Right ventricle myocardium inferior (tissue), 1 donor: ENCODE measurements at regions not wholly inside any gene's neighbourhood (a gene's known extent, or its start where the extent isn't known, plus 50 kb on each side); places are given as distances from the start of the nearest gene placed in this dataset.
"Not testable (repeated sequence)": the region's sequence is repeated elsewhere in the genome, so short reads cannot be mapped to it uniquely, and the experiment has no call there.

ENCODE experiments used
- ATAC-seq: fragments of 200-7000 bp; cut with Tn5 transposase; one replicate; pipeline ENCODE4 v1.9.1; 2020; ENCODE audit warnings: mild to moderate bottlenecking, moderate library complexity
- DNase-seq: peaks from one replicate; pipeline ENCODE4 v3.0.0; 2021; ENCODE audit errors: missing footprints
- intact Hi-C: fragments of 100-400 bp; cut with DNase I; formaldehyde crosslinking; loops from one replicate; pipeline ENCODE4 v1.11.0; 2022
- donor health status: DM: no; HTN: yes; CAD: no; lungs with severe emphysema.

DNA sequence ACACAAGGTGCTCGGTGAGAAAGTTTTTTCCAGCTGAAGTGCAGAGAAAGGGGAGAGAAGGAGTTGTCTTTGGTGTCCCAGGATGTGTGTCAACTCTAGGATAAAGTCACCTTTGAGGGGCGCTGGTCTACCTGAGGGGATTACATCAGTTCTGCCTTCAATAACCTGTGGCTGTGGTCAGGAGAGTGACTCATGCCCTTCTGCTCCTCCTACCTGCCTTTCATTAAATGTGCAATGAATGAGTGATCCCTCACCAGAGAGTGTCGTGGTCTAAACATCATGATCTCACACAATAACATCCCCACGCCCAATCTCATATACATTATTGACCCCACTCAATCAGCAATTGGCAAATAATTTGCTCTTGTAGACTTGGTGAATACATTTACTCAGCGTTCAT, 156.4 kb downstream of the POTEB start:
- intact Hi-C loops, ATAC-seq, DNase-seq: not testable (repeated sequence)

- DNase-seq, intact Hi-C loops, ATAC-seq: not testable (repeated sequence)
Observed at GRCh38 chr15:21718779-21719178, 158.8 kb downstream of the POTEB start.

DNA sequence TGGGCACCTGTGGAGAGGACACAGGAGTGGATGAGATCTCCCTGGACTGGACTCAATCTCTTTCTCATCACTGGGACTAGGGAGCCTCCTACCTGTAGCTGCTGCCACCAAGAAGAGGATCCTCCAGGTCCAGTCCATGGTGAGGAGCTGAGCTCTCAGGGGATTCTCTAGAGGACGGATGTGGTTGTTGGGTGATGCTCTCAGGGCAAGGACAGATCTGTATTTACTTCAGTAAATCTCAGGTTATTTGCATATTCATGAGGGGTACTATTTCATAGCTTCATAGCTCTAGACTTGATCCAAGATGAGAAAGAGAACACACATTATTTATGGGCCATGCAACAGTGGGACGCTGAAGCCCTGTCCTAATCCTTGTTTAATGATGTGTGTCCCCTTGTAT, 159.4 kb downstream of the POTEB start:
- intact Hi-C loops, ATAC-seq, DNase-seq: not testable (repeated sequence)

GRCh38 chr15:21717661-21718060, 159.9 kb downstream of the POTEB start:
- DNase-seq, intact Hi-C loops, ATAC-seq: not testable (repeated sequence)

DNA sequence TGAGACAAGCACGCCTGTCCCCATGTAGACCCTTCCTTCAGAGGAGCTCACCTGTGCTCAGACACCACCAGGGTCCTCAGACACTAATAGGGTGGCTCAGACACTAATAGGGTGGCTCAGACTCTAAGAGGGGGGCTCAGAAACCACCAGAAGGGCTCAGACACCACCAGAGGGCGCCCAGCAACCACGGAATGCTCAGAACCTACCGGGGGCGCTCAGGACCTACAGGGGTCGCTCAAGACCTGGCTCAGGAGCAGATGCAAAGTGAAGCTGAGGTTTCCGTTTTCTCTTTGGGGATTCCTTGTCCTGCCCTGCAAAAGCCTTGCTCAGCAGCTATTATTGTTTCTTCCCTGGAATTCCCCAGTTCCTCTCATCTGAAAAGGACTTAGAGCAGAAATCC, 172.1 kb downstream of the POTEB start:
- ATAC-seq, intact Hi-C loops, DNase-seq: not testable (repeated sequence)

DNA sequence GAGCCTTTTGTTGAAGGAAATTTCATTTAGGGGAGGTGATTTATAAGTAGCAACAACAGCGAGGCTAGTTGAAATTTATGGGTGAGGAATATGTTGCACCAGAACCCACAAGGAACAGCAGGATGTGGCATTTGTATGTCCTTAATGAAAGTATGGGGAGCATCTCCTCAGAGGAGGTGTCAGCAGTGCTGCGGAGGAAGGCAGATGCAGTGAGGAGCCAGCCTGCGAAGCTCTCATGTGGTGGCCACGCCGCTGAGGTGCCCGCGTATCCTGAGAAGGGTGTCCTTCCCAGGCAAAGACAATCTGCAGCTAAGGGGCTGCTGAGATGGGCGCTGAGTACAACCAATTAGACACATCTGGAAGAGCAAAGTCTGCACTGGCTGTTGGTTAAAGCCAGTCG, 178.9 kb downstream of the POTEB start:
- intact Hi-C loops, ATAC-seq, DNase-seq: not testable (repeated sequence)

DNA sequence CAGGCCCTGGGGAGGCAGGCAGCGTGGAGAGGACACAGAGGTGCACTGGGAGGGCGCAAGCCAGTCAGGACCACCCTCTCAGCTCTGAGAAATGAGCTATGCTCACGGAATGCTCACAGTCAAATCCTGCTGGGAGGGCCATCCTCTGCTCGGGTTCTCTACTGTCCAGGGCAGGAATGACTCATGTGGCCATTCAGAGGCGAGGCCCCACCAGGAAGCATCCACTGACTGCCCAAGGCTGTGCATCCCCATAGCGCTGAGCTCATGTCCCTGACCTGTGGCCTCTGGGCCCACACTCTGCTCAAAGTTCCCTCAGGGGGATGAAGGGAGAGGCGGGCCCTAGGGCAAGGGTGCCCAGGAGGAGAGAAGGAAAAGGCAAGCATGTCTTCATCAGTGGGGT, 182.4 kb downstream of the POTEB start:
- DNase-seq, intact Hi-C loops, ATAC-seq: not testable (repeated sequence)

- DNase-seq, ATAC-seq, intact Hi-C loops: not testable (repeated sequence)
Observed at GRCh38 chr15:21692471-21693102, 184.9 kb downstream of the POTEB start.

GRCh38 chr15:21656798-21657397, 216.6 kb upstream of the POTEB3 start:
- ATAC-seq, intact Hi-C loops, DNase-seq: not testable (repeated sequence)

DNA sequence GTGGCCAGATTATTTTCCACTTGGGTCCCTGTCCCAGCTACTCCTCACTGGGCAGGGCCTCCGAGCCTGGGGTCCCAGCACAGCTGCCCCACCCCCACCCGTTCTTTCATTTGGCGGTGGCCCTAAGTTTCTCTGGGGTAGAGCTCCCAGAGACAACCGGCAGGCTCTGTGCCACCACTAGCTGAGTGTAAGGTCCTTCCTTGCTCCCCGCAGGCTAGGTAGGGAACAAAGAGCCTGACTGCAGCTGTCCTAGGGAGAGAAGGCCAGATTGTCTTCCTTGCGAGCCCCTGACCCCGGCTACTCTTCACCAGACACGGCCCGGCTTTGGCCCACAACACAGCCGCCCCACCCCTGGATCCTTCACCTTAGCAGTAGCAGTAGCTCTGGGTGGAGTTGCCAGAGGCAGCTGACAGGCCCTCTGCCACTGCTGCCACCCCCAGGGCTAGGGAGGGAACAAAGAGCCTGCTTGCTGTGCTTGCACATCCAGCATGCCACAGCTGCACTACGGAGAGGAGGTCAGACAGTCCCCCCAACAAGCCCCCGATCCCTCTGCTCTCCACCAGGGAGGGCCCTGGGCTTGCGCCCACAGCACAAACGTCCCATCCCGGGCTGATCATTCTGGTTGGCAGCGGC, 215.9 kb upstream of the POTEB3 start:
- DNase-seq, intact Hi-C loops, ATAC-seq: not testable (repeated sequence)

DNA sequence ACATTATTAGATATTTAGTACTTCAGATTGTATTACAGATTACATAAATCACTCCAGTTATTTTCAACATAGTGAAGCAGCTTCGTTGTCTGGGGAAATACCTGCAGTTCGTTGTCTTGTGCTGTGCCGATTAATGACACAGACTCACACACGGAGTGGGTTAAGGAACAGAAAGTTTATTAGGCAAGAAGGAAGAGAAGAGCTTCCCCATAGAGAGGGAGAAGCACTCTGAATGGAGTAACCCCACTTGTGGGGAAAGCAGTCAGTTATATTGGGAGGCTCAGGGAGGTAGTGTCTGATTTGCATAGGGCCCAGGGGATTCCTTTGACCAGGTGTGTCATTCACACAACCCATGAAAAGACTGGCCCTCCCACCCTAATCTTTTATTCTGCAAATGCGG, 213.4 kb upstream of the POTEB3 start:
- intact Hi-C loops, ATAC-seq, DNase-seq: not testable (repeated sequence)

DNA sequence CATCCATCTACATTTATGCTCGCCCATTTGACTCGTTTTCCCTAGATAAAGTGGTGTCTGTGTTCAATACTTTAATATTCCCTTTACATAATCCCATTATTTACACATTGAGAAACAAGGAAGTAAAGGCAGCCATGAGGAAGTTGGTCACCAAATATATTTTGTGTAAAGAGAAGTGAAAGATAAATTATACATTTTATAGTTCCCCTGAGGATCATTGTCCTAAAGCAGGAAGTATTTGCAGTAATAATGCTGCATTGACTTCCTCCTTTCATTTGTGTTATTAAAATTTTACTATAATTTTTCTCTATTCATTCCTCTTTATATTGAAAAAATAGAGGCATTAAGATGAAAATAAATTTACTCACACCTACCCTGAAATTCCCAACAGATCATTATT, 198.5 kb upstream of the POTEB3 start:
- ATAC-seq, DNase-seq, intact Hi-C loops: not testable (repeated sequence)

GRCh38 chr15:21626694-21627093, 186.4 kb upstream of the POTEB3 start:
- DNase-seq, ATAC-seq, intact Hi-C loops: not testable (repeated sequence)

- DNase-seq, intact Hi-C loops, ATAC-seq: not testable (repeated sequence)
Observed at GRCh38 chr15:21609223-21609622, 168.9 kb upstream of the POTEB3 start.

DNA sequence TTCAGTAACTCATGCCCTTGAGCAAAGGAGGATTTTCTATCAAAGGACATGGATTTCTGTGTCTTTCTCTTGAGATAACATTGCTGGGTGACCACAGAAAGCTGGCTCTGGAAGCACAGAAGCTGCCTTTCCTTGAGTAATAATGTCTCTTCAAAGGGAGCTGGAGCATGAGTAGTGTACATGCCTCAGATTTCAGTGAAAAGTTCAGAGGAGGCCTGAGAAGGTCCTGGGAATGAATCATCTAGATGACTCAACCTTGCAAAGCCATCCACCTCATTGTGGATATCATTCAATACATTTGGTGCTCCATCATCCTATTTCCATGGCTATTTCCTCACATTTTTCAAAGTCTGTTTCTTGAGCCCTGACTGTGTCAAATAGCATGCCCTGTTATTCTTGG, 125.1 kb upstream of the POTEB3 start:
- intact Hi-C loops, ATAC-seq, DNase-seq: not testable (repeated sequence)

DNA sequence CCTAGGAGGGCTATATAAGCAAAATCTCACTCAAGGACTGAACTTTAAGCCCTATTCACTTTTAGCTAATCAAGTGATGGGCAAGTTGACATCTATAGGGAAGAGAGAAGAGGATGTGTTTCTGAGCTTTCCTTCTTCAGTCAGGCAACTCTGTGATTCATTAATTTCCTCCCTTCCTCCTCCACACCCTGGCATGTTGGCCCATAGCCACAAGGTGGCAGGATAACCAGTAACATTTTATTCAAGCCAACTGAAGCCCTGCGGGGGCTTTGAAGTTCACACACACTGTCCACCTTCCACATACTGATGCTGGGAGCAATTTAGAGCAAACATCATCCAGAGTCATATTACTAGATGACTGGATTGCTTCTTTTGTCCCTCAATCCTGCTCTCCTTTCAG, 111.5 kb upstream of the POTEB3 start:
- ATAC-seq, intact Hi-C loops, DNase-seq: not testable (repeated sequence)

GRCh38 chr15:21546182-21546903, 106.0 kb upstream of the POTEB3 start:
- intact Hi-C loops, DNase-seq: not testable (repeated sequence)
- peak; percentile 99 for ATAC-seq

DNA sequence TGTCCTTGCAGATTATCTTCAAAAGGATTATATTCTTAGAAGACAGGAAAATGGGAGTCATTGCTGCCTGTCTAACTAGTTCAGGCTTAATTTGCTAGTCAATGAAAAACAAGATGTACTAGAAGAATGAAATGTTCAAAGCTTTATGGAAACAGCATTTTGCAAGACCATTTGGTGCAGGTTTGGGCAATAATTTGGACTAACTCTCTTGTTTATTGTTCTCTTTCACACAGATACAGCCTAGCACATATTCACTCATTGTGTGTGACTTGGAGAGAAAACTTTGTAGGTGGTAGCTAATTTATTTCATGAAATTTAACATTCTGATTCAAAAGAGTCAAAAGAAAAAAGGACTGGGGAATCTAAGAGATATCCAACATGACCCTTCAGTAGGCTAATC, 92.5 kb upstream of the POTEB3 start:
- intact Hi-C loops, DNase-seq: not testable (repeated sequence)
- peak; percentile 59 for ATAC-seq

DNA sequence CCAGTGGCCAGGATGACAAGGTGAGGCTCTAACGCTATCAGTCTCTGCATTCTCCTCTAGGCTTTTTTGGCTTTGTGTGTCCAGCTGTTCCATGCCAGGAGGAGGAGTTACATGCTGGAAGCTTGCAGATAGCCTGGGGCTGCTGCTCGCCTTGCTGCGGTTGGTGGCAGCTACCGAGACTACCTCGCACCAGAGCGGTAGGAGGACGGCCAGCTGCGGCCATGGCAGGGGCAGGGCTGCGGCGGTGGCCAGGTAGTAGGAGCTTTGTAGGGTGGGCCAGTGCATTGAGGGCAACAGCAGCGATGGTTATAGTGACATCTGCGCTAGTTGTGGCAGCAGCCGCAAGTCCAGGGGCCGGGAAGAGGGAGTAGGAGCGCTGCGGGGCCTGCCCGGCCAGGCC, 75.9 kb upstream of the POTEB3 start:
- intact Hi-C loops, DNase-seq, ATAC-seq: not testable (repeated sequence)
